Endodermal cell (in vitro differentiated cells): ENCODE measurements at regions not wholly inside any gene's neighbourhood (a gene's known extent, or its start where the extent isn't known, plus 50 kb on each side); places are given as distances from the start of the nearest gene placed in this dataset.

ENCODE experiments used
- DNase-seq: peaks from one replicate; pipeline ENCODE4 v3.0.0-alpha.2; 2017
- H3K27ac ChIP-seq: 2 replicates; pipeline ENCODE4 v1.5.1; 2013; ENCODE audit warnings: mild to moderate bottlenecking, low read depth, low read length, moderate library complexity
- H3K27me3 ChIP-seq: 2 replicates; pipeline ENCODE4 v1.6.1; 2013; ENCODE audit warnings: mild to moderate bottlenecking, low read length, moderate library complexity; ENCODE audit not compliant: insufficient read depth, control insufficient read depth, poor library complexity, severe bottlenecking
- H3K36me3 ChIP-seq: 2 replicates; pipeline ENCODE4 v1.7.0; 2013; ENCODE audit warnings: mild to moderate bottlenecking, low read length, moderate library complexity; ENCODE audit not compliant: control insufficient read depth, insufficient read depth
- H3K4me1 ChIP-seq: one replicate; pipeline ENCODE4 v1.7.0; 2013; ENCODE audit warnings: low read length; ENCODE audit not compliant: control insufficient read depth, insufficient read depth
- H3K4me3 ChIP-seq: 2 replicates; pipeline ENCODE4 v1.5.1; 2013; ENCODE audit warnings: mild to moderate bottlenecking, low read length, moderate library complexity
- H3K9ac ChIP-seq: 2 replicates; pipeline ENCODE4 v1.6.1; 2013; ENCODE audit warnings: mild to moderate bottlenecking, low read length, moderate library complexity; ENCODE audit not compliant: poor library complexity, severe bottlenecking; ENCODE audit errors: extremely low read depth
- H3K9me3 ChIP-seq: 2 replicates; pipeline ENCODE4 v1.6.1; 2013; ENCODE audit warnings: mild to moderate bottlenecking, low read length, moderate library complexity; ENCODE audit not compliant: control insufficient read depth
- H3K27ac Mint-ChIP-seq: 2 replicates; pipeline ENCODE4 v1.8.0; 2020; ENCODE audit warnings: mixed read lengths
- H3K27me3 Mint-ChIP-seq: 2 replicates; pipeline ENCODE4 v1.8.0; 2021; ENCODE audit warnings: mild to moderate bottlenecking, mixed read lengths; ENCODE audit not compliant: insufficient read depth
- H3K36me3 Mint-ChIP-seq: 2 replicates; pipeline ENCODE4 v1.8.0; 2020; ENCODE audit warnings: low read depth, mixed read lengths
- H3K4me1 Mint-ChIP-seq: 2 replicates; pipeline ENCODE4 v1.8.0; 2020; ENCODE audit warnings: mixed read lengths
- H3K4me3 Mint-ChIP-seq: 2 replicates; pipeline ENCODE4 v1.8.0; 2020; ENCODE audit warnings: mild to moderate bottlenecking, moderate library complexity, mixed read lengths
- H3K9me3 Mint-ChIP-seq: 2 replicates; pipeline ENCODE4 v1.8.0; 2020; ENCODE audit warnings: mild to moderate bottlenecking, mixed read lengths
- WGBS, 2 experiments: methylation state at CpG; one replicate each; pipeline versions ENCODE4 v1.1.5 to v1.1.7; 2013; ENCODE audit warnings: missing lambda C conversion rate in 2 of 2, mixed read lengths in 1 of 2; ENCODE audit not compliant: insufficient coverage in 1 of 2, insufficient read length in 1 of 2; 5-methylcytosine and 5-hydroxymethylcytosine counted together
- TF ChIP-seq, protein P1 (sequence below): fragments of 200-600 bp; sonication (generic); conservative IDR thresholded peaks from 2 replicates; pipeline ENCODE4 v1.5.0; 2021; ENCODE audit warnings: antibody characterized with exemption, mild to moderate bottlenecking

DNA sequence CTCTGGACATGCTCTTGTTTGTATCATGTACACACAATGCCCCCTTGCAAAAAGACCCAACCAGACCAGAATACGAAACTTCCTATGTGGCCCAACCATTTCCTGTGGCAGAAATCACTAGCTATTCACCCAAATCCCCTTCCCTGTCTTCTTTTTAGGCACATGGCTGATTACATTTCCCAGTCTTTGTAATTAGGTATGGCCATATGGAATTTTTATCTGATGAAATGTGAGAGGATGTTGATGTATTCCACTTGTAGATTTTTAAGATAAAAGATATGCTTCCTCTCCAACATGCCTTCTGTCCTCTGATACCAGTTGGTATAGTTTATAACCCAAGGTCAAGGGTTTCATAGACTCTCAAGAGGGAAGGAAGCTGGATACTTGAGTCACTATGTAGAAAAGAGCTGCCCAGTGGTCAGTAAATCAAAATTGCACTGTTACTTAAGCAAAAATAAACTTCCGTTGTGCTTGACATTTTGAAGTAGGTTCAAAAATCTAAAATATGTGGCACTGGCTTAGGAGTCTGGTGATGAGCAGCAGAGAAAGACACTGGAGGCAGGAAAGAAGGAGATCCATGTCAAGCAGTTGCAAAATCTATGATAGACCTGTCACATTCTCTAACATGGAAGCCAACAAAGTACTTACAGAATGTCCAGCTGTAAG, 297.4 kb downstream of the SMAD2 start:
- no peak overlapping the region for H3K4me3 Mint-ChIP-seq
- H3K27ac Mint-ChIP-seq: no peak overlapping the region
- no peak overlapping the region for H3K4me3 ChIP-seq
- DNase-seq: no peak
- H3K4me1 ChIP-seq: no peaks in the 10 kb centered on the region
- no peaks in the 10 kb centered on the region for H3K36me3 ChIP-seq
- TF ChIP-seq, protein P1, sequence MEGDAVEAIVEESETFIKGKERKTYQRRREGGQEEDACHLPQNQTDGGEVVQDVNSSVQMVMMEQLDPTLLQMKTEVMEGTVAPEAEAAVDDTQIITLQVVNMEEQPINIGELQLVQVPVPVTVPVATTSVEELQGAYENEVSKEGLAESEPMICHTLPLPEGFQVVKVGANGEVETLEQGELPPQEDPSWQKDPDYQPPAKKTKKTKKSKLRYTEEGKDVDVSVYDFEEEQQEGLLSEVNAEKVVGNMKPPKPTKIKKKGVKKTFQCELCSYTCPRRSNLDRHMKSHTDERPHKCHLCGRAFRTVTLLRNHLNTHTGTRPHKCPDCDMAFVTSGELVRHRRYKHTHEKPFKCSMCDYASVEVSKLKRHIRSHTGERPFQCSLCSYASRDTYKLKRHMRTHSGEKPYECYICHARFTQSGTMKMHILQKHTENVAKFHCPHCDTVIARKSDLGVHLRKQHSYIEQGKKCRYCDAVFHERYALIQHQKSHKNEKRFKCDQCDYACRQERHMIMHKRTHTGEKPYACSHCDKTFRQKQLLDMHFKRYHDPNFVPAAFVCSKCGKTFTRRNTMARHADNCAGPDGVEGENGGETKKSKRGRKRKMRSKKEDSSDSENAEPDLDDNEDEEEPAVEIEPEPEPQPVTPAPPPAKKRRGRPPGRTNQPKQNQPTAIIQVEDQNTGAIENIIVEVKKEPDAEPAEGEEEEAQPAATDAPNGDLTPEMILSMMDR: no peak
- peaks cover 7% of the 10 kb centered on the region for H3K27me3 ChIP-seq
- WGBS, 2 experiments: 86 to 90% methylated on average over 2 of the region's 2 CpGs
- H3K36me3 Mint-ChIP-seq: no peaks in the 10 kb centered on the region
- H3K27me3 Mint-ChIP-seq: peaks cover 7% of the 10 kb centered on the region
- H3K9ac ChIP-seq: no peak overlapping the region
- H3K4me1 Mint-ChIP-seq: no peaks in the 10 kb centered on the region
- no peak overlapping the region for H3K27ac ChIP-seq
- no peaks in the 10 kb centered on the region for H3K9me3 ChIP-seq
- H3K9me3 Mint-ChIP-seq: peaks cover 11% of the 10 kb centered on the region

DNA sequence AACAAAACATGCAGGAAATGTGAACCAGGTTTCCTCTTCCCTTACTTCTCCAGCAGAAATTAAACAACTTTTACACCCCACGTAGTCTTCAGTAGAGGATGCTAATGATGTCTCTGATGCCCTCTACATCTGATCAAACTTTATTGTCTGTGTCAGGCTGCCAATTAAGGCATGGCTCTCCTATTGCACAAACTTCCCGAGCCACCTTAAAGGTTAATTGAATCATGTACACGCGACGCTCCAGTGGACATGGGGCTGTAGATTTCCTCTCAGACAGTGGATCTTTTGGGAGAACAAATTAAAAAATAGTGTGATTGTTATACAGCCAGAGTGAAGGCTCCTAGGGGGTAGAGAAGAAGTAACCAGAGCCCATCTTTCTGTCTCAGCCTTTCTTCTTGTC, 301.6 kb downstream of the SMAD2 start:
- Histone ChIP-seq H3K4me1 (no peaks in the 10 kb centered on the region), H3K27ac (no peak overlapping the region), H3K36me3 (no peaks in the 10 kb centered on the region), H3K4me3 (no peak overlapping the region), H3K9ac (no peak overlapping the region), H3K9me3 (no peaks in the 10 kb centered on the region), H3K27me3 (peaks cover 21% of the 10 kb centered on the region)
- H3K27me3 Mint-ChIP-seq: peaks cover 23% of the 10 kb centered on the region
- H3K36me3 Mint-ChIP-seq: no peaks in the 10 kb centered on the region
- no peaks in the 10 kb centered on the region for H3K9me3 Mint-ChIP-seq
- WGBS, 2 experiments: 83 to 100% methylated on average over 1 to 5 of the region's 5 CpGs
- TF ChIP-seq, protein P1: no peak
- DNase-seq: no peak
- no peak overlapping the region for H3K27ac Mint-ChIP-seq
- H3K4me3 Mint-ChIP-seq: no peak overlapping the region
- no peaks in the 10 kb centered on the region for H3K4me1 Mint-ChIP-seq

DNA sequence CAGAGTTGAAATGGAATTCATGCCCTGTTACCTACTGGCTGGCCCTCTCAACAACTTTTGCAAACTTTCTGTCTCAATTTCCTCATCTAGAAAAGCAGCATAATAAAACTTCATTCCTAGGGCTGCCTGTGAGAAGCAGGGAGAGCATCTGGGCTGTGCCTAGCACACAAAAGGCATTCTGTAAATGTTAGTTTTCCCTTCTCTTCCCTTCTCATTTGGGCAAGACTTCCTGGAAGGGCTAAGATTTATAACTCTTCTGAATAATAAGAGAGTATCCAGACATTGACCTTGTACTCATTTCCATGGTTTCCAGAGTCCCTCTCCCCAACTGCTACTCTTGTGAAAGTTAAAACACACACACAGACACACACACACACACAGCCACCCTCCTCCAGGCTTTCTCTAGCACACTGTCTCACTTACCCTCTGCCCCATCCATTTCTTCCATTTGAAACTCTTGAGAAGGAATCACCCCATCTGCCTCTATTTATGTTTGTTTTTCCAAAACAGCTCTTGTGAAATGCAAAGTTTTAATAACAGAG, 302.1 kb downstream of the SMAD2 start:
- H3K9me3 Mint-ChIP-seq: no peaks in the 10 kb centered on the region
- no peaks in the 10 kb centered on the region for H3K4me1 ChIP-seq
- peaks cover 21% of the 10 kb centered on the region for H3K27me3 ChIP-seq
- H3K27ac Mint-ChIP-seq: no peak overlapping the region
- H3K36me3 Mint-ChIP-seq: no peaks in the 10 kb centered on the region
- no peak overlapping the region for H3K9ac ChIP-seq
- TF ChIP-seq, protein P1: no peak
- peaks cover 23% of the 10 kb centered on the region for H3K27me3 Mint-ChIP-seq
- H3K27ac ChIP-seq: no peak overlapping the region
- H3K36me3 ChIP-seq: no peaks in the 10 kb centered on the region
- H3K9me3 ChIP-seq: no peaks in the 10 kb centered on the region
- no peak overlapping the region for H3K4me3 ChIP-seq
- H3K4me1 Mint-ChIP-seq: no peaks in the 10 kb centered on the region
- no peak for DNase-seq
- H3K4me3 Mint-ChIP-seq: no peak overlapping the region
